Kidney capillary endothelial cell (primary cell): ENCODE measurements at regions not wholly inside any gene's neighbourhood (a gene's known extent, or its start where the extent isn't known, plus 50 kb on each side); places are given as distances from the start of the nearest gene placed in this dataset.
A peak's percentile ranks its signal among the peaks of the same experiment; 100 is the strongest.

Source experiments
- DNase-seq: peaks from one replicate; pipeline ENCODE4 v3.0.0-alpha.2; 2018; ENCODE audit warnings: low spot score

DNA sequence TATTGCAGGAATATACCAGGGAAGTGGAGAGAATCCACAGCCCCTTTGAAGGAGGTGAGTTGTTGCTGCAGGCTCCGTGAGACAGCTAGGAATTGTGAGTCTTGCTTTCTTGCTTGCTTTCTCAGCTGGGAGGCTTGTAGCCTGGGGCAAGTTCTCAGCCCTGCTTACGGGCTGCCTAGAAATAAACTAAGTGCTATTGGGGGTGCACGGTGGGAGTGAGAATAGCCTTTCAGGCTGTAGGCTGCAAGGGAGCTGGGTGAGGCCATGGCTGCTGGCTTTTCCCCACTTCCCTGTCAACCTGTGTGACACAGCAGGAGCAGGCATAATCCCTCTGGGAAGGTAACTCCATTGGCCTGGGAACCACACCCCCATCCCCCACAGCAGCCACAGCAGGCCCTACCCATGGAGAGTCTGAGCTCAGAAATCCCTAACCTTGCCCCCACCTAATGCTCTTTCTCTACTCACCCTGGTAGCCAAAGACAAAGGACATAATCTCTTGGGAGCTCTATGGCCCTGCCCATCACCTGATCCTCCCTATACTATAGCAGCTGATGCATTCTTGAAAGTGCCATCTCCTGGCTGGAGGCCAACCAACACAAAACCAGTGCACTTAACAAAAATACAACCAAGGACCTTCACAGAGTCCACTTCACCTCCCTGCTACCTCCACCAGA lies 113.0 kb downstream of the MMRN1 start:
- DNase-seq = no peak

- no peak for DNase-seq
Measured at GRCh38 chr4:90012918-90013317, 114.3 kb upstream of the CCSER1 start.

DNA sequence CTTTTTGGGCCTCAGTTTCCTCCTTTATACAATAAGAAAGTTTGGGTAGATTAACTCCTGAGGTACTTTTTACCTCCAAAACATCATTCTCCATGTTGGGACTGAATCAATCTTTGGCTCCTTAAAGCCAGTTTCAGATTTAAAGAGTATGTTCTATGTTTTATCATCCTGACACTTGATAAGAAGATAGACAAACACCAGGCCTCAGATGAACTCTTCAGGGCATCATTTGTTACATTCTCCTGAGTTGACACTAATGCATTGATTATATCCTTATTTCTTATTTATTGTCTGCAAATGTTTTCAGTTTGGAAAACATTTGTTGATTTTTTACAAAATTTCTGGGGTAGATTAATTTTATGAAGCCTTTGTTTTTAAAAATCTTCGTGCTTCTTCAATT lies 102.7 kb upstream of the CCSER1 start:
- no peak for DNase-seq

DNA sequence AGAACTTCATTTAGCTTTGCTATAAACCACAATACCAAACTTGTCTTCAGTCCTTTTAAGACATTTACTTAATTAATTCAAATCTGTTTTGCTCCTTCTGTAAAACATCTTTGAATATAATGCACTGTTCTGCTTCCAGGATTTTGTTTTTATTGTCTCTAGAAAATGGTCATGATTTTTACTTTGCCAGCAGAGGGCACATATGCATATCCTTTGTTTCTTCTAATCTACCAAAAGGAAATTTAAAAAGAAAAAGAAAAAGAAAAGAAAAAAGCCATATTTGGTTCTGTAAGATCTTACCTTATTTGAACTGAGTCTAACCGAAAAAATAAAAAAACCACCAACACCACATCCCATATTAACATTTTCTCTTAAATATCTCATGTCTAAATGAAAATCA lies 101.9 kb upstream of the CCSER1 start:
- peak; percentile 5 for DNase-seq

DNA sequence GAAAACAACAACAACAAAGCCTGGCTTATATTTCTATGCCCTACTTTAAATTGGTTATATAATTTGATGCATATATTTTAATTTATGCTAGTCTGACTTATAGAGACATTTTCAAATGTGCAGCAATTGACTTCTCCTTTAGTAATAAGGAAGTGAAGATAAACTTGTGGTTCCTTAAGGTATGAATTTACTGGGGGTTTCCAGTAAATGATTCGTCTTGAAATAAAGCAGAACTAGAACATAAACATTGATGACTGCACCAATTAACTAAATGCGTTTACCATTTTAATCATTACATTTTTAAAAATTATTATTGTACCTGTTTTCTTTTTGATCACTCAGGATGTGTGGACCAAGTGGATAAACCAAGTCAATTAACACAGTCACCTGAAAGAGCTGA lies 99.6 kb upstream of the CCSER1 start:
- no peak for DNase-seq

- DNase-seq = no peak
Measured at GRCh38 chr4:90028460-90028859, 98.7 kb upstream of the CCSER1 start.

- DNase-seq = no peak
Measured at GRCh38 chr4:90030202-90030601, 97.0 kb upstream of the CCSER1 start.

DNA sequence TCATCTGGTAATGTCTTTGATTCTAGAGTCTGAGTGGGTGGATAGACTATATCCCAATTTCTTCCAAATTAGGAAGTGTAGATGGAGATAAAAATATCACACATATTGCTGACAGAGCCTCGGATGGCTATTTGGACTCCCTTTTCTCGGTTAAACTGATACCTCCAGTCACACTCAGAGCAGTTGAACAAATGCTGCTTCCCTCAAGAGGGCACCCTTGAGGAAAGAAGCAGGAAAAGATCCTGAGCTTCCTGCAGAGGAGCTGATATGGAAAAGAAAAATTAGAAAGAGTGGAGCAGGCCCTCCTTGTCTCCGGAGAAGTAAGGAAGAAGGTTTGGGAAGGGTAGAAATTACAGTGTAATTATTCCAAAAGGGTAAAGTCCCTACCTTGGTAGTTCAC lies 96.2 kb upstream of the CCSER1 start:
- DNase-seq = no peak

- DNase-seq = no peak
Measured at GRCh38 chr4:90039122-90039521, 88.1 kb upstream of the CCSER1 start.

DNA sequence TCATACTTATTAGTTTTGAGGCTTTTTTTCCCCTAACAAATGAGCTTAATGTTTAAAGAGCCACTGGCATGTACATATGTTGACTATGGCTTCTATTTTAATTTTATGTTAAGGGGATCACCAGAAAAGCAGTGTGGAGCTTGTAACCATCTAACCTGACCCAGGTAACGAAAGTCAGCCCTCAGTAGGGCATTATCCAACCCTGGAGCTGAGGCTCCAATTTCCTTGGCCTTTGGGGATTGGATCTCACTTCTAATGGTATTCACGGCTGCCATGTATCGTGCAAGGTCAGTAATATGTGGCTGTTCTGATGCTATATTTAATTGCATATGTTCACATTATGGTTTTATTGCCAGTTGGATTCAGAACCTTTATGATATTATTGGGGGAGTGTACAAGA lies 75.2 kb upstream of the CCSER1 start:
- no peak for DNase-seq

DNA sequence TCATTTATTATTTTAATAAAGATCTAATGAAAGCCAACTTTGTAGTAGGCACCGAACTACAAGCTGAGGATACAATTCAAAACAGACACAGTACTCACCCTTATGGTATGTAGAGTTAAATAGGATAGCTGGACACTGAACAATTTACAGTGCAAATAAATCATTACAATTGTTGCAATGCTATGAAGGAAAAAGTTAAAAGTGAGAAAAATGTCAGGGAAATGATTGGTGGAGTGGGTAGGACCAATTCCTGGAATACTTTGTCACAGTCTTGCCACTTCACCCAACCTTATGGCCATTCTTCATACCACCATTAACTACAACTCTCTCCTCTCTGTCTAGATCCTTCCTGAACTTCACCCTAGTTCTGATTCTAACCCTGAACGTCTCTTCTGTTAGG lies 70.1 kb upstream of the CCSER1 start:
- DNase-seq = no peak

- no peak for DNase-seq
Measured at GRCh38 chr4:90060039-90060438, 67.2 kb upstream of the CCSER1 start.

DNA sequence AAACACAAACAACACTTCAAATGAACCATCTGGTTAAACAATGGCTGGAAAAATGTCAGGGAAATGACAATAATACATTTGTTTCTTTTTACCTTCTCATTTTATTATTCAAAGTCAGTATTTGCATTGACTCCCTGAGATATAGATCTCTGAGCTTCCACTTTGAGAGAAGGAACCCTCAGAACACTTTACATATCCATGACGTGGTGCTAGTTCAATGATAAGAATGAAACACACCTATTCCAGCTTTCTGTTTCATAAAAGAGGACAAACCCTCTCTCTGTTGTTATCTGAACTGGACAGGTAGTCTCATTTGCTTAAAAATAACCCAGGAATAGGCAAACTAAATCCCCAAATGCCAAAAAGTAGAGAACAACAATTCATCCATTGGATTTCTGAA lies 65.3 kb upstream of the CCSER1 start:
- no peak for DNase-seq

- DNase-seq = no peak
Measured at GRCh38 chr4:90064196-90064595, 63.0 kb upstream of the CCSER1 start.

DNA sequence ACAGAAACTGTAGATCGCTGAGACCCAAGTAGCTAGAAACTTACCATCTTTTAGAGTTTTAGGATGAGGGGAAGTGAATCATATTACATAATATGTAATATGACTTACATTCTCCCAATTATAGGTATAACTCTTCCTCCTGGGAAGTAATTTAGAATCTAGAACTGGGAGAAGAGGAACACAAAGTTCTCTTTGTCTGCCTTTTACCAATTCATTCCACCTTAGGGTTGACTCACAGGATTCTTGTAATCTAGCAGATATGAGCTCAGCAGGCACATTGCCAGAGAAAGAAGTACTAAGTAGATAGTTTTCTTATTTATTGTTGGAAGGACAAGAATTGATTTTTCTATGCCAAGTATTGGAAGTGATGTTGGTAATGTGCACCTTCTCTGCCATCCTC lies 58.0 kb upstream of the CCSER1 start:
- DNase-seq = no peak

GRCh38 chr4:90071289-90072235 lies 55.6 kb upstream of the CCSER1 start:
- DNase-seq = no peak

DNA sequence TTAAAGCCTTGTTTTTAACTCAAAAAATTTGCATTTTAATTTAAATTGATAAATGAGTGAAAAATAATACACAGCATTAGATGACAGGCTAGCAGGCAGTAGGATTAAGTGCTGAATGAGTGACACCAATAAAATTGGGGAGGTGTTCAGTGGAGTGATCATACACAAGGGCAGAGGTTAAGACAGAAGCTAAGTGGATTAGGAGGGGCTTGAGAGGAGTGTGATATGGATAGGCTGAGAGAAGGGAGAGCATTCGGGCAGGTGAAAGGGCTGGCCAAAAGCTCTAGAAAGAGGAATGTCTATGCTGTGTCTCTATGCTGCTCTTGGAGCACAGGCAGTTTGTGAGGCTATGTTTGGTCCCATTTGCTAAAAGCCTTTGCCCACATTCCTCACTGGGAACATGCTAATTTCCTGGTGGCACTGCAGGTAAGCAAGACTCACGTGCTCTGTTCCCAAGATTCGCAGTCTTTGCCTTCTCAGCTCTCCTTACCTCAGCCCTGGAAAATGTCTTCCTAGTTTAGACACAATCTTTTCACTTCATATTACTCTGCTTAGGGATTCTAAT lies 52.8 kb upstream of the CCSER1 start:
- DNase-seq = no peak
